ENCODE measurements at regions not wholly inside any gene's neighbourhood (a gene's known extent, or its start where the extent isn't known, plus 50 kb on each side); places are given as distances from the start of the nearest gene placed in this dataset.

GRCh38 chr3:73797311-73797710 lies 172.6 kb upstream of the PDZRN3 start:
- DNase-seq = no peak
- intact Hi-C loops (cut with DNase I) = no loop called here

GRCh38 chr3:73796382-73796781 lies 171.6 kb upstream of the PDZRN3 start:
- intact Hi-C loops (cut with DNase I) = no loop called here
- DNase-seq = no peak

GRCh38 chr3:73791356-73791755 lies 166.6 kb upstream of the PDZRN3 start:
- DNase-seq = no peak
- intact Hi-C loops (cut with DNase I) = no loop called here

GRCh38 chr3:73789825-73790444 lies 165.2 kb upstream of the PDZRN3 start:
- intact Hi-C loops (cut with DNase I) = no loop called here
- no peak for DNase-seq

DNA sequence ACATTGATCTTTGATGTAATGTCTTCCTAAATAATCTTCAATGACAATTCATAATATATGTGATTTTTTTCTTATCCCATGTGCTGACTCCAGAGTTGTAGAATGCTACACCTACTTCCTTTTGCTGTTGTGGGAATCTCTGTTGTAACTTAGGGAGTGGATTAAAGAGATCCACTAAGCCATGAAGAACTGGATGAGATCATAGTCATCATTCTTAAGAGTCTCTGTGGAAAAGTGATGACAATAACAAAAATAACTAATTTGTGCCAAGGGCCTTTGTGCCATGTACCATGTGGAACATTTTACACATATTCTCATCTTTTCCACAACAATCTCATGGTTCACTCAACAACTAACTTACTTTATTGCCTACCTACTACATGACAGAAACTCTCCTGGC lies 162.9 kb upstream of the PDZRN3 start:
- intact Hi-C loops (cut with DNase I) = no loop called here

DNA sequence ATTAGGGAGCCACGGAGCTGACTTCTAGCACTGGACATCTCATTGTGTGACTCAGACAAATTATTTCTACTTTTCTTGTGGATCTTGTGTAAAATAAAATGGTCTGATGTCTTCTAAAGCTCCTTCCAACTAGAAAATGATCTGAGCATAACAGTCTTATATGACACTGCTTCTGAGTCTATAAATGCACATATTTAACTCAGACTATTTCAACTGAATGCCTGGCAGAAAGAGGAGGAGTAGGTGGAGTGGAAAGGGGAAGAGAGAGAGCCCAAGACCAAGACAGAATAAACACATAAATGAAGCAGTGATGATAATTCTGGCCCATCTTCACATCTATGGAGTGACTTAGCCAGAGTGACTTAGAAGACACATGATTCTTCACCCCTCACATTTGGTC lies 162.3 kb upstream of the PDZRN3 start:
- no peak for DNase-seq
- intact Hi-C loops (cut with DNase I) = no loop called here

More for the DNA sequence above, 162.9 kb upstream of the PDZRN3 start:
- DNase-seq = no peak

DNA sequence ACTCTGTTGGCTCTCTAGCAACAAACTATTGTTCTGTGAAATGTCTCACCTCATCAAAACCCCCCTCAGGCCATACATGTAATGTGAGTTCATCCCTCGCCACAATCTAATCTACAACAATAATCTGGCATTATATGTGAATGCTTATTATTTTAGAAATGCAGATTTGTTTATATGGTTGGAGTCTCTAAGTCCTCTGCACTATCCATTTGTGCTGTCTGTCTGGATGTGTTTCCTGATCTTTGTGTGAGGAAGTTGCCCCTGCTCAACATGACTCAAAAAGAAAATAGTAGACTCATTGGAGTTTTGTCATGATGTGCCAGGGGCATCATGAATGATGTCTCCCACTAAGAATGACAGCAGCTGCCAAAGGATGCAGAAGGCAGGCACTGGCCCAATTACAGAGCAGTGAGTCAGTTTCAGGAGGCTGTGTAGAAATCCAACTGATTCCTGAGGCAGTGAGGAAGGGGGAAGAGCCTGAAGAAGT lies 161.6 kb upstream of the PDZRN3 start:
- intact Hi-C loops (cut with DNase I) = no loop called here
- DNase-seq = peak in 32 of 42 donors; percentile 5 to 71 (median 31)

GRCh38 chr3:73784686-73785392 lies 160.1 kb upstream of the PDZRN3 start:
- DNase-seq = no peak
- intact Hi-C loops (cut with DNase I) = no loop called here

- DNase-seq = no peak
- intact Hi-C loops (cut with DNase I) = no loop called here
Measured at GRCh38 chr3:73783811-73784210, 159.1 kb upstream of the PDZRN3 start.

DNA sequence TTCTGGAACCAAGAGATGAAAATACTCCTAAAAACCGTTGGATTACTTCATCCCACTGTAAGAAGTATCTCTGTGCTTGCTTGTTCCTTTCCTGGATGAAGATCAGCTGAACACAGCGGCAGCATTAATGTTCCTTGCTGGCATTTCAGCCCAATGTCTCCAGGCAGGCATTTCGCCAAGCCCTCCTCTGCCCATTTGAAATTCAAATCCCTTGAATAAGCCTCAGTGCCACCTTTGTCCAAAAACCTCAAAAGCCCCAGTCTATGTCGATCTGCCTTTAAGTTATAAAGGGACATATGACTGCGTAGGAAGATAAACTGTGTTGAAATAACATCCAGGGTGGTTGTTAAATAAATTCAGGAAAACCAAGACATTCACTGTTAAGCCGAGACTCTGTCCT lies 156.8 kb upstream of the PDZRN3 start:
- DNase-seq = peak; percentile 4 to 81 (median 52)
- intact Hi-C loops (cut with DNase I) = no loop called here

DNA sequence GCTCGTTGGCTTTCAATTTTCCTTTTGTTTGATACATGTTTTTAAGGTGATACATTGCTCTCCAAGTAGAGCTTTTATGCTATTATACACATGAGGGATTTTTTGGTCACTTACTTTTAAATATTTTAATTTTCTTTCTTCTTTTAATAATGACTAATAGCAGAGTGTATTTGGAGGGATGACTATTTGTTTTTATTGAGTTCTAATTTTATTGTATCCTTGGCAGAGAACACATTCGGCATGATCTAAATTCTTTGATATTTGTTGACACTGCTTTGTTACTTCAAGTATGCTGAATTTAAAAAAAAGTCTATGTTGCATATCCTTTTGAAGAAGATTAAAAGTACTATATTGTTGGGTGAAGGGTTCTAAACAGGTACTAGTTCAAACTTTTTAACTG lies 149.9 kb upstream of the PDZRN3 start:
- intact Hi-C loops (cut with DNase I) = no loop called here
- no peak for DNase-seq

DNA sequence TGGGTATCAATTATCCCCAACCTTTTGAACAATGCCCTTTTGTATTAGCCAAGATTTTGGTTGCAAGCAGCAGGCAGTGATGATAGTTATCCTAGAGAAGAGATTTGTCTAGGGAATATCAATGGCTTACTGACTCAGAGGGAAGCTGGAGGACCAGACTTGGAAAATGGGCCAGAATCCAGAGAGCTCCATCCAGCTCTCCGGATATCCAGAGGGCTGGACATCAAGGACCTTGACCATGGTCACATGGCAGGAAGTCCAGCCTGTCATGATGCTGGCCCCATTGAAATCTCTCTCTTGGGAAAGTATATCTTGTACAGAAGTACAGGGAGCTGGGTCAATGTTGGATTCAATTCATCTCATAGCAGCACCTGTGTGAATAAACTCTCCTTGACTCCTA lies 148.5 kb upstream of the PDZRN3 start:
- intact Hi-C loops (cut with DNase I) = no loop called here
- DNase-seq = no peak

GRCh38 chr3:73772076-73772886 lies 147.5 kb upstream of the PDZRN3 start:
- intact Hi-C loops (cut with DNase I) = no loop called here
- no peak for DNase-seq

- intact Hi-C loops (cut with DNase I) = loop anchor here (10.0 kb wide), 1 partner anchor 264 kb away; no protein-coding TSS in a partner anchor
- no peak for DNase-seq
Measured at GRCh38 chr3:73768524-73769308, 144.0 kb upstream of the PDZRN3 start.

- intact Hi-C loops (cut with DNase I) = loop anchor here (10.0 kb wide), 1 partner anchor 262 kb away; no protein-coding TSS in a partner anchor
- DNase-seq = no peak
Measured at GRCh38 chr3:73766599-73767381, 142.0 kb upstream of the PDZRN3 start.

DNA sequence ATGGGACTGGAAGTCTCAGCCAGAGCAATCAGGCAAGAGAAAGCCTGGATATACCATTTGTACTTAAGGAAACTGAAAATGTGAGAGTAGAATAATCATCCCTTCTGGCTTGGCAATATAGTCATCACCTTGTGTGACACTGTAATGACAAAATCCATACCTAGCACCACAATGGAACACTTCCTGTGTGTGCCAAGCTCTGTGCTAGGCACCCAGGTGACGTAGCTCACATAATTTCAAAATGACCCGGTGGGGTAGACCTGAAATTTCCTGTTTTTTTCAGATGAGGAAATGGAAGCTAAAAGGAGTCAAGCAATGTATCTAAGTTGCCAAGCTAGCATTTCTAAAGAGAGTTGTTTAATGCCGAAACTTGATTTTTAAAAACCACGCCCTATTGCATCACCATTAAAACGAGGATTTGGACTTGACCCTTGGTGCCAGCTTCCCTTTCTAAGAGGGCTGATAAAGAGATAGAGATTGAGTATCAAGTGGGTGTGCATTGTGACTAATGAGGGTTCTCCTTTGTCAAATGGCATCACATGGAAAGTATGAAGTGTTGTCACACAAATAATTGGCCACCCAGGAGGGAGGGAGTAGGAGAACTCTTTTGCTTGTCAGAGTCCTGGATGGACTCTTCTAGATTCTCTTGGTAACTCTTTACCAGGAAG lies 141.3 kb upstream of the PDZRN3 start:
- DNase-seq = no peak
- intact Hi-C loops (cut with DNase I) = loop anchor here (10.0 kb wide), 1 partner anchor 261 kb away; no protein-coding TSS in a partner anchor

DNA sequence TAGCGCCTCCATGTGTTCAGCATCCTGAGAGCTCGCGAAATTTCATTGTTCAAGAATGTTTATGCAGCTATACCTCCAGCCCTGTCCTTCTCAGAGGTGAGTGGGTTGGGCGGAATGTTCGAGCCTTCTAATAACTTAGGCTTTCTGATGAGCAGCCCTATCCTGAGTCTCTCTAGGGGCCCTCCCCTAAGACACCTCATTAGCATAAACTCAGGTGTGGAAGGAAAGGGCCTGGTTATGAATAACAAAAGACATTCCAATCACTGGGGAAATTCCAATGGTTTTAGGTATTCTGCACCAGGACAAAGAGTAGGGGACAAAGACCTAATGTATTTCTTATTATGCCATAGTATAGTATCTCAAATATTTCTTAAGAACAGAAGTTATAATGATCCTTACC lies 138.1 kb upstream of the PDZRN3 start:
- intact Hi-C loops (cut with DNase I) = loop anchor here (10.0 kb wide), 1 partner anchor 258 kb away; no protein-coding TSS in a partner anchor
- DNase-seq = no peak

- intact Hi-C loops (cut with DNase I) = no loop called here
- DNase-seq = no peak
Measured at GRCh38 chr3:73759297-73759711, 134.6 kb upstream of the PDZRN3 start.
